GM23338 (cell line): ENCODE measurements at regions not wholly inside any gene's neighbourhood (a gene's known extent, or its start where the extent isn't known, plus 50 kb on each side); places are given as distances from the start of the nearest gene placed in this dataset.

Source experiments
- CREB1 ChIP-seq: fragments of 250-450 bp; sonication (Bioruptor Pico); IDR thresholded peaks from 2 replicates; pipeline ENCODE4 v1.5.0; 2020; ENCODE audit warnings: low read depth, mild to moderate bottlenecking, moderate library complexity
- CTCF ChIP-seq, 2 experiments: fragments of 200-600 bp in 1 of 2; sonication (generic) in 1 of 2; conservative IDR thresholded peaks; 2 replicates each; pipeline versions ENCODE4 v1.5.1 to v1.6.1; 2016 to 2017; ENCODE audit warnings: antibody characterized with exemption in 2 of 2, low read depth in 2 of 2, mild to moderate bottlenecking in 2 of 2, moderate library complexity in 1 of 2
- ETS1 ChIP-seq: IDR thresholded peaks from 2 replicates; pipeline ENCODE4 v1.6.1; 2016; ENCODE audit warnings: antibody characterized with exemption
- EZH2 ChIP-seq: fragments of 200-600 bp; sonication (generic); IDR thresholded peaks from one replicate; pipeline ENCODE4 v1.8.0; 2017; ENCODE audit warnings: antibody characterized with exemption, mild to moderate bottlenecking, low read depth; ENCODE audit not compliant: unreplicated experiment
- EZH2phosphoT487 ChIP-seq: fragments of 200-600 bp; sonication (generic); IDR thresholded peaks from one replicate; pipeline ENCODE4 v1.8.1; 2018; ENCODE audit warnings: antibody characterized with exemption; ENCODE audit not compliant: unreplicated experiment
- JUNB ChIP-seq: IDR thresholded peaks from one replicate; pipeline ENCODE4 v1.6.1; 2016; ENCODE audit warnings: antibody characterized with exemption; ENCODE audit not compliant: unreplicated experiment
- NANOG ChIP-seq: IDR thresholded peaks from 2 replicates; pipeline ENCODE4 v1.6.1; 2016; ENCODE audit warnings: antibody characterized with exemption, borderline replicate concordance
- POLR2AphosphoS5 ChIP-seq: IDR thresholded peaks from 2 replicates; pipeline ENCODE4 v1.6.1; 2016; ENCODE audit warnings: antibody characterized with exemption, low read depth
- REST ChIP-seq: IDR thresholded peaks from one replicate; pipeline ENCODE4 v1.6.1; 2018; ENCODE audit warnings: antibody characterized with exemption; ENCODE audit not compliant: unreplicated experiment
- STAT1 ChIP-seq: IDR thresholded peaks from one replicate; pipeline ENCODE4 v1.6.1; 2016; ENCODE audit warnings: antibody characterized with exemption; ENCODE audit not compliant: unreplicated experiment
- ZNF114 ChIP-seq: fragments of 250-450 bp; sonication (Bioruptor Pico); IDR thresholded peaks from 2 replicates; pipeline ENCODE4 v1.5.0; 2020; ENCODE audit warnings: mild to moderate bottlenecking, moderate library complexity
- ZNF331 ChIP-seq: fragments of 250-450 bp; sonication (Bioruptor Pico); IDR thresholded peaks from 2 replicates; pipeline ENCODE4 v1.5.0; 2020; ENCODE audit warnings: low read depth, mild to moderate bottlenecking, moderate library complexity

GRCh38 chr5:147156012-147156411, 78.8 kb upstream of the STK32A start:
- TF ChIP-seq REST (no peak), CTCF (conservative IDR thresholded peaks at IDR 0.05; ENCODE audit: low read depth in 2 of 2) (no peak), POLR2AphosphoS5 (no peak), EZH2 (no peak), ZNF331 (CRISPR knock-in tag) (no peak), JUNB (no peak), EZH2phosphoT487 (no peak), STAT1 (no peak), NANOG (no peak), CREB1 (CRISPR knock-in tag) (no peak), ZNF114 (CRISPR knock-in tag) (no peak), ETS1 (no peak)
